NCI-H1105 treated with DMSO at 0.1 percent for 48 hours (cell line): ENCODE measurements at regions not wholly inside any gene's neighbourhood (a gene's known extent, or its start where the extent isn't known, plus 50 kb on each side); places are given as distances from the start of the nearest gene placed in this dataset.
"Not testable (repeated sequence)": the region's sequence is repeated elsewhere in the genome, so short reads cannot be mapped to it uniquely, and the experiment has no call there.

Experiments used
- DNase-seq: peaks from one replicate; lab custom pipeline; 2025; lab: John Stamatoyannopoulos, UW

GRCh38 chr7:97234494-97234893, 117.0 kb downstream of the SDHAF3 start:
- not testable (repeated sequence) for DNase-seq

- no peak for DNase-seq
Observed at GRCh38 chr7:97246317-97246716, 128.8 kb downstream of the SDHAF3 start.

- not testable (repeated sequence) for DNase-seq
Observed at GRCh38 chr7:97258187-97258586, 140.7 kb downstream of the SDHAF3 start.

GRCh38 chr7:97269741-97270140, 152.2 kb downstream of the SDHAF3 start:
- no peak for DNase-seq

GRCh38 chr7:97270280-97270679, 152.8 kb downstream of the SDHAF3 start:
- no peak for DNase-seq

- no peak for DNase-seq
Observed at GRCh38 chr7:97271619-97272018, 154.1 kb downstream of the SDHAF3 start.

- no peak for DNase-seq
Observed at GRCh38 chr7:97272237-97272975, 154.9 kb downstream of the SDHAF3 start.

GRCh38 chr7:97275475-97275874, 158.0 kb downstream of the SDHAF3 start:
- DNase-seq = no peak

GRCh38 chr7:97280950-97281349, 163.5 kb downstream of the SDHAF3 start:
- no peak for DNase-seq

GRCh38 chr7:97285348-97285747, 167.8 kb downstream of the SDHAF3 start:
- DNase-seq = no peak

- no peak for DNase-seq
Observed at GRCh38 chr7:97293031-97293430, 175.5 kb downstream of the SDHAF3 start.

GRCh38 chr7:97298561-97298960, 181.1 kb downstream of the SDHAF3 start:
- DNase-seq = no peak

- DNase-seq = no peak
Observed at GRCh38 chr7:97305589-97305988, 188.1 kb downstream of the SDHAF3 start.

GRCh38 chr7:97307521-97308108, 190.1 kb downstream of the SDHAF3 start:
- DNase-seq = no peak

GRCh38 chr7:97313900-97314299, 196.4 kb downstream of the SDHAF3 start:
- no peak for DNase-seq

GRCh38 chr7:97317575-97317974, 200.1 kb downstream of the SDHAF3 start:
- no peak for DNase-seq

- DNase-seq = not testable (repeated sequence)
Observed at GRCh38 chr7:97329871-97330270, 212.4 kb downstream of the SDHAF3 start.

- no peak for DNase-seq
Observed at GRCh38 chr7:97337849-97338248, 220.4 kb downstream of the SDHAF3 start.

GRCh38 chr7:97342512-97342911, 225.0 kb downstream of the SDHAF3 start:
- peak; percentile 56 for DNase-seq

- no peak for DNase-seq
Observed at GRCh38 chr7:97346349-97346748, 228.9 kb downstream of the SDHAF3 start.

- DNase-seq = no peak
Observed at GRCh38 chr7:97351488-97351887, 234.0 kb downstream of the SDHAF3 start.

GRCh38 chr7:97357459-97357858, 240.0 kb downstream of the SDHAF3 start:
- DNase-seq = no peak

- no peak for DNase-seq
Observed at GRCh38 chr7:97372882-97373281, 255.4 kb downstream of the SDHAF3 start.

- DNase-seq = no peak
Observed at GRCh38 chr7:97373736-97374135, 256.2 kb downstream of the SDHAF3 start.
